Bronchial epithelial cell (primary cell): ENCODE measurements at regions not wholly inside any gene's neighbourhood (a gene's known extent, or its start where the extent isn't known, plus 50 kb on each side); places are given as distances from the start of the nearest gene placed in this dataset.

Experiments
- DNase-seq: peaks from one replicate; pipeline ENCODE4 v3.0.0-alpha.2; 2010; ENCODE audit warnings: low read depth
- FAIRE-seq: peaks from 2 replicates; lab custom pipeline; 2011; peaks lifted over from hg19 to GRCh38; lab: Jason Lieb, UNC
- H3K27me3 ChIP-seq: 2 replicates; pipeline ENCODE4 v1.5.1; 2011; ENCODE audit warnings: low read length; ENCODE audit not compliant: control insufficient read depth, insufficient read depth
- H3K36me3 ChIP-seq: 2 replicates; pipeline ENCODE4 v1.5.1; 2011; ENCODE audit warnings: low read length; ENCODE audit not compliant: control insufficient read depth, insufficient read depth
- H3K4me3 ChIP-seq: 2 replicates; pipeline ENCODE4 v1.5.1; 2011; ENCODE audit warnings: mild to moderate bottlenecking, low read depth, low read length, control low read depth
- TF ChIP-seq, protein P1 (sequence below): IDR thresholded peaks from 2 replicates; pipeline ENCODE4 v1.5.1; 2011; ENCODE audit warnings: mild to moderate bottlenecking, moderate library complexity, low read length, control low read depth, inconsistent platforms; ENCODE audit not compliant: insufficient read depth, severe bottlenecking

GRCh38 chr4:119823045-119823444, 194.4 kb upstream of the PDE5A start:
- TF ChIP-seq, protein P1, sequence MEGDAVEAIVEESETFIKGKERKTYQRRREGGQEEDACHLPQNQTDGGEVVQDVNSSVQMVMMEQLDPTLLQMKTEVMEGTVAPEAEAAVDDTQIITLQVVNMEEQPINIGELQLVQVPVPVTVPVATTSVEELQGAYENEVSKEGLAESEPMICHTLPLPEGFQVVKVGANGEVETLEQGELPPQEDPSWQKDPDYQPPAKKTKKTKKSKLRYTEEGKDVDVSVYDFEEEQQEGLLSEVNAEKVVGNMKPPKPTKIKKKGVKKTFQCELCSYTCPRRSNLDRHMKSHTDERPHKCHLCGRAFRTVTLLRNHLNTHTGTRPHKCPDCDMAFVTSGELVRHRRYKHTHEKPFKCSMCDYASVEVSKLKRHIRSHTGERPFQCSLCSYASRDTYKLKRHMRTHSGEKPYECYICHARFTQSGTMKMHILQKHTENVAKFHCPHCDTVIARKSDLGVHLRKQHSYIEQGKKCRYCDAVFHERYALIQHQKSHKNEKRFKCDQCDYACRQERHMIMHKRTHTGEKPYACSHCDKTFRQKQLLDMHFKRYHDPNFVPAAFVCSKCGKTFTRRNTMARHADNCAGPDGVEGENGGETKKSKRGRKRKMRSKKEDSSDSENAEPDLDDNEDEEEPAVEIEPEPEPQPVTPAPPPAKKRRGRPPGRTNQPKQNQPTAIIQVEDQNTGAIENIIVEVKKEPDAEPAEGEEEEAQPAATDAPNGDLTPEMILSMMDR, result no peak
- Histone ChIP-seq H3K36me3 (no peaks in the 10 kb centered on the region), H3K27me3 (no peaks in the 10 kb centered on the region), H3K4me3 (no peak overlapping the region)
- FAIRE-seq (no peak), DNase-seq (no peak)

- TF ChIP-seq, protein P1, result no peak
- no peaks in the 10 kb centered on the region for H3K27me3 ChIP-seq
- no peaks in the 10 kb centered on the region for H3K36me3 ChIP-seq
- no peak for FAIRE-seq
- no peak overlapping the region for H3K4me3 ChIP-seq
- no peak for DNase-seq
Measured at GRCh38 chr4:119816473-119816872, 187.9 kb upstream of the PDE5A start.

DNA sequence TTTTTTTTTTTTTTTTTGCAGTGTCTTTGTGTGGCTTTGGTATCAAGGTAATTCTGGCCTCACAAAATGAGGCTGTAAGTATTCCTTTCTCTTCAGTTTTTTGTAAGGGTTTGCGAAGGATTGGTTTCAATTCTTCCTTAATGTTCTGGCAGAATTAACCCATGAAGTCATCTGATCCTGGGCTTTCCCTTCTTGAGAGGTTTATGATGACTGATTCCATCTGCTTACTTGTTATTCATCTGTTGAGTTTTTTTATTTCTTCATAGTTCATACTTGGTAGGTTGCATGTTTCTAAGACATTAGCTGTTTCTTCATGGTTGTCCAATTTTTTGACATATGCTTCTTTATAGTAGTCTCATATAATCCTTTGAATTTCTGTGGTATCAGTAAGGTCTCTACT, 181.4 kb upstream of the PDE5A start:
- Histone ChIP-seq H3K27me3 (no peaks in the 10 kb centered on the region), H3K36me3 (no peaks in the 10 kb centered on the region), H3K4me3 (no peak overlapping the region)
- DNase-seq (no peak), FAIRE-seq (no peak)
- TF ChIP-seq, protein P1, result no peak

DNA sequence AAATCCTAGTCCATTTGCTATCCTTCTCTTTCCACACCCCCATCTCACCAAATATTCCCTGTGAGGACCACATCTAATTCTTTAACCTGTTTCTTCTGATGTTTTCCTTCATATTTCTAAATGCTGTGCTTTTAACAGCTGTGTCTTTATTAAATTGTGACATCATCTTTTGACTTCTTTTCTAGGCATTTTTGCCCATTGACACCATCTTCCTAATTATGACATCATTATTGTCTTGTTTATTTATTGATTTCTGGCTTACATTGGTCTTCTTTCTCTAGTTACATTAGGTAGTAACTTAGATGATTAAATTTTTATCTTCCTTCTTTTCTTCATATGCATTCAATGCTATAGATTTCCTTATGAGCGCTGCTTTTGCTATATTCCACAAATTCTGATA, 175.8 kb upstream of the PDE5A start:
- no peak overlapping the region for H3K4me3 ChIP-seq
- H3K27me3 ChIP-seq, result peaks cover 4% of the 10 kb centered on the region
- FAIRE-seq (no peak), DNase-seq (no peak)
- no peaks in the 10 kb centered on the region for H3K36me3 ChIP-seq
- TF ChIP-seq, protein P1, result no peak

- no peak overlapping the region for H3K4me3 ChIP-seq
- peaks cover 2% of the 10 kb centered on the region for H3K27me3 ChIP-seq
- no peak for FAIRE-seq
- DNase-seq, result no peak
- no peaks in the 10 kb centered on the region for H3K36me3 ChIP-seq
- TF ChIP-seq, protein P1, result no peak
Measured at GRCh38 chr4:119797238-119797894, 168.8 kb upstream of the PDE5A start.
